AG04450 (cell line): ENCODE measurements at regions not wholly inside any gene's neighbourhood (a gene's known extent, or its start where the extent isn't known, plus 50 kb on each side); places are given as distances from the start of the nearest gene placed in this dataset.

Source experiments
- CTCF ChIA-PET: fragments of 300-600, 350-600 bp; formaldehyde crosslinking; extraction: SDS; loops from one replicate; lab custom pipeline; 2022; ENCODE audit warnings: antibody characterized with exemption, inconsistent platforms; lab: Charles Lee
- POLR2A ChIA-PET: fragments of 350-600 bp; formaldehyde crosslinking; extraction: SDS; loops from one replicate; lab custom pipeline; 2021; ENCODE audit warnings: antibody characterized with exemption, inconsistent platforms; lab: Yijun Ruan, JAX
- DNase-seq: peaks from one replicate; pipeline ENCODE4 v3.0.0-alpha.2; 2011; ENCODE audit warnings: low read depth, low spot score
- H3K27ac ChIP-seq: one replicate; pipeline ENCODE4 v1.5.1; 2012; ENCODE audit warnings: low read depth, low read length, control low read depth
- H3K27me3 ChIP-seq: one replicate; pipeline ENCODE4 v1.6.0; 2012; ENCODE audit warnings: low read length; ENCODE audit not compliant: control insufficient read depth, insufficient read depth
- H3K4me3 ChIP-seq: 2 replicates; pipeline ENCODE4 v1.5.1; 2011; ENCODE audit warnings: mild to moderate bottlenecking, low read depth, low read length, control low read depth
- H3K9me3 ChIP-seq: 2 replicates; pipeline ENCODE4 v1.5.1; 2012; ENCODE audit warnings: low read length; ENCODE audit not compliant: control insufficient read depth, insufficient read depth
- CTCF ChIP-seq: IDR thresholded peaks from 2 replicates; pipeline ENCODE4 v1.5.1; 2011; ENCODE audit warnings: low read depth, low read length, control low read depth, inconsistent platforms

GRCh38 chr9:86782831-86783230 is 164.5 kb downstream of the GAS1 start:
- TF ChIP-seq CTCF: no peak
- Histone ChIP-seq H3K9me3 (no peaks in the 10 kb centered on the region), H3K4me3 (no peak overlapping the region), H3K27ac (no peak overlapping the region), H3K27me3 (peaks cover 2% of the 10 kb centered on the region)
- POLR2A ChIA-PET: no interaction called here
- CTCF ChIA-PET: interaction anchor here (0.8 kb wide), 1 partner anchor 145 kb away, joined by 4 read pairs; no protein-coding TSS in a partner anchor
- no peak for DNase-seq

GRCh38 chr9:86778761-86779160 is 168.5 kb downstream of the GAS1 start:
- CTCF ChIA-PET: no interaction called here
- POLR2A ChIA-PET: no interaction called here
- no peak overlapping the region for H3K4me3 ChIP-seq
- no peak for DNase-seq
- H3K9me3 ChIP-seq: no peaks in the 10 kb centered on the region
- no peak overlapping the region for H3K27ac ChIP-seq
- no peak for TF ChIP-seq CTCF
- H3K27me3 ChIP-seq: no peaks in the 10 kb centered on the region

- ChIA-PET CTCF (no interaction called here), POLR2A (no interaction called here)
- Histone ChIP-seq H3K27ac (no peak overlapping the region), H3K4me3 (no peak overlapping the region), H3K27me3 (no peaks in the 10 kb centered on the region), H3K9me3 (no peaks in the 10 kb centered on the region)
- TF ChIP-seq CTCF: no peak
- no peak for DNase-seq
These were observed 171.6 kb downstream of the GAS1 start for GRCh38 chr9:86775718-86776117.

GRCh38 chr9:86774116-86774515 is 173.2 kb downstream of the GAS1 start:
- DNase-seq: no peak
- no peaks in the 10 kb centered on the region for H3K27me3 ChIP-seq
- H3K9me3 ChIP-seq: no peaks in the 10 kb centered on the region
- TF ChIP-seq CTCF: no peak
- ChIA-PET POLR2A (no interaction called here), CTCF (no interaction called here)
- H3K27ac ChIP-seq: no peak overlapping the region
- no peak overlapping the region for H3K4me3 ChIP-seq

- no peak for TF ChIP-seq CTCF
- ChIA-PET CTCF (no interaction called here), POLR2A (no interaction called here)
- DNase-seq: no peak
- H3K9me3 ChIP-seq: no peaks in the 10 kb centered on the region
- no peak overlapping the region for H3K4me3 ChIP-seq
- no peak overlapping the region for H3K27ac ChIP-seq
- H3K27me3 ChIP-seq: no peaks in the 10 kb centered on the region
These were observed 173.8 kb downstream of the GAS1 start for GRCh38 chr9:86773422-86773945.
